ENCODE measurements at regions not wholly inside any gene's neighbourhood (a gene's known extent, or its start where the extent isn't known, plus 50 kb on each side); places are given as distances from the start of the nearest gene placed in this dataset.

DNA sequence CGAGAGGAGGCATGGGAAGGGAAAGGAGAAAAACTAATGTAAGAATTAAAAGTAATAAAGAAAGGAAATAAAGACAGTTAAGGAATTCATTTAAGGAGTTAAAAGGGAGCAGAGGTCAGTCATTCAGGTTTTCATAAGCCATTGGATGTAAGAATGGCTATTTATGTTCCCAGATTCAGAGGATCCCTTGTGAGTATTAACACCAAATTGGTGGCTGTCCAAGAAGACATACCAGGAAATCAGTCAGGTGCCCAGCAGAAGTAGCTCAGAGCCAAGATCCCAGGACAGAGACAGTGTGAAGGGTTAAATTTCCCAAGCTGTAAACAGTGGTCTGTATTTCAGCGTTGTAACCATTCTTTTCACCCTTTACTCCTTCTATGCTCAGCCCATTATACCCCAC is 550.4 kb downstream of the BCL11A start:
- Histone ChIP-seq H3K36me3 (no peaks in the 10 kb centered on the region), H3K27me3 (no peaks in the 10 kb centered on the region), H3K27ac (no peak overlapping the region), H3K4me3 (no peak overlapping the region), H3K9me3 (no peaks in the 10 kb centered on the region), H3K4me1 (ENCODE audit: insufficient read depth) (no peaks in the 10 kb centered on the region)
- intact Hi-C loops (cut with DNase I): no loop called here
- WGBS, 3 donors: 45 to 59% (median 49%) methylated on average over 2 of the region's 2 CpGs
- TF ChIP-seq EP300 (IDR thresholded peaks at IDR 0.05): no peak
- no peak for TF ChIP-seq POLR2A (IDR thresholded peaks at IDR 0.05)
- TF ChIP-seq, protein P1, sequence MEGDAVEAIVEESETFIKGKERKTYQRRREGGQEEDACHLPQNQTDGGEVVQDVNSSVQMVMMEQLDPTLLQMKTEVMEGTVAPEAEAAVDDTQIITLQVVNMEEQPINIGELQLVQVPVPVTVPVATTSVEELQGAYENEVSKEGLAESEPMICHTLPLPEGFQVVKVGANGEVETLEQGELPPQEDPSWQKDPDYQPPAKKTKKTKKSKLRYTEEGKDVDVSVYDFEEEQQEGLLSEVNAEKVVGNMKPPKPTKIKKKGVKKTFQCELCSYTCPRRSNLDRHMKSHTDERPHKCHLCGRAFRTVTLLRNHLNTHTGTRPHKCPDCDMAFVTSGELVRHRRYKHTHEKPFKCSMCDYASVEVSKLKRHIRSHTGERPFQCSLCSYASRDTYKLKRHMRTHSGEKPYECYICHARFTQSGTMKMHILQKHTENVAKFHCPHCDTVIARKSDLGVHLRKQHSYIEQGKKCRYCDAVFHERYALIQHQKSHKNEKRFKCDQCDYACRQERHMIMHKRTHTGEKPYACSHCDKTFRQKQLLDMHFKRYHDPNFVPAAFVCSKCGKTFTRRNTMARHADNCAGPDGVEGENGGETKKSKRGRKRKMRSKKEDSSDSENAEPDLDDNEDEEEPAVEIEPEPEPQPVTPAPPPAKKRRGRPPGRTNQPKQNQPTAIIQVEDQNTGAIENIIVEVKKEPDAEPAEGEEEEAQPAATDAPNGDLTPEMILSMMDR (IDR thresholded peaks at IDR 0.05): no peak
- DNase-seq: no peak

DNA sequence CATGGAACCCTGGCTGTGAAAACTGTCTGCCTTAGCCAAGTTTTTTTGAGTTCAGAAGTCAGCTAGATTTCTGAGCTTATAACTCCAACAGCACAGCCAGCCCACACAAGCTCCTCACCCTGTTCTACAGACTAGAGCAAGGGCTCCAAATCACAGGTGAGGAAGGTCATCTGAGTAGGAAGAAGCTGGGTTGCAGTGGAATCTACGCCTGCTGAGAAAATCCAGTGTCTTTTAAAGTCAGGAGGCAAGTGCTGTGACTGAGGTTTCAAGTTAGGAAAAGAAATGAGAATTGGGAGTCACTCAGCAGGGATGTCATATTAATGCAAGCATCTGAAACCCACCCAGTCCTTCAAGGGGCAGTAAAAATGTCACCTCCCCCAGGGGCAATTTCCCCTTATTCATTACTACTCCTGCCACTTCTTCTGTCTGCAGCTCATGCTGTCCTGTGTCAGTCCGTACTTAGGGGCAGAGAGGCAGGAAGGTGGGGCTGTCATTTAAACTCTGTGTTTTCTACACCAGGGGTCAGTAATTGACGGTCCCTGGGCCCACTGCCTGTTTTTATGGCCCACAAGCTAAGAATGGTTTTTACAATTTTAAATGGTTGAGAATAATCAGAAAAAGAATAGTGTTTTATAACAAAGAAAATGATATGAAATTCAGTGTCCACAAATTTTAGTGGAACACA is 551.1 kb downstream of the BCL11A start:
- Histone ChIP-seq H3K27ac (no peak overlapping the region), H3K27me3 (no peaks in the 10 kb centered on the region), H3K4me3 (no peak overlapping the region), H3K9me3 (no peaks in the 10 kb centered on the region), H3K36me3 (no peaks in the 10 kb centered on the region), H3K4me1 (ENCODE audit: insufficient read depth) (no peaks in the 10 kb centered on the region)
- WGBS, 3 donors: 63 to 79% (median 68%) methylated on average over 3 of the region's 3 CpGs
- intact Hi-C loops (cut with DNase I): no loop called here
- no peak for TF ChIP-seq EP300 (IDR thresholded peaks at IDR 0.05)
- TF ChIP-seq, protein P1 (IDR thresholded peaks at IDR 0.05): no peak
- TF ChIP-seq POLR2A (IDR thresholded peaks at IDR 0.05): no peak
- DNase-seq: no peak

DNA sequence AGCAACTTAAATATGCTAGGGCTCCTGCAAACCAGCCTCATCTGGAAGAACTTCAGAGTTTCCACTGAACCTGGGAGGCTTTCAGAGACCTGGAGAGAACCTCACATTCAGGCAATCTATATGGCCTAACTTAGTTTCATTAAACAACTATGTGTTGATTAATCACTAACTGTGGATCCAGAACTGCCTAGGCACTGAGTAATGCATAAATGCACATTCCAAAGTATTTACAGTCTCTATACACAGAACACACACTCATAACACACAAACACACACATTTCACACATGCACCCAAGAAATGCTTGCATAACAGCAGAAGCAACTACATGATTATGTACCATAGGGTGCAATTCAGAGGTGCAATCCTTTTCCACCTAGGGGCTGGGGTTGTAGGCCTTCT is 552.8 kb downstream of the BCL11A start:
- Histone ChIP-seq H3K27me3 (no peaks in the 10 kb centered on the region), H3K9me3 (no peaks in the 10 kb centered on the region), H3K27ac (no peak overlapping the region), H3K4me1 (ENCODE audit: insufficient read depth) (no peaks in the 10 kb centered on the region), H3K4me3 (no peak overlapping the region), H3K36me3 (no peaks in the 10 kb centered on the region)
- intact Hi-C loops (cut with DNase I): no loop called here
- TF ChIP-seq EP300 (IDR thresholded peaks at IDR 0.05) (no peak), POLR2A (IDR thresholded peaks at IDR 0.05) (no peak)
- no peak for DNase-seq

DNA sequence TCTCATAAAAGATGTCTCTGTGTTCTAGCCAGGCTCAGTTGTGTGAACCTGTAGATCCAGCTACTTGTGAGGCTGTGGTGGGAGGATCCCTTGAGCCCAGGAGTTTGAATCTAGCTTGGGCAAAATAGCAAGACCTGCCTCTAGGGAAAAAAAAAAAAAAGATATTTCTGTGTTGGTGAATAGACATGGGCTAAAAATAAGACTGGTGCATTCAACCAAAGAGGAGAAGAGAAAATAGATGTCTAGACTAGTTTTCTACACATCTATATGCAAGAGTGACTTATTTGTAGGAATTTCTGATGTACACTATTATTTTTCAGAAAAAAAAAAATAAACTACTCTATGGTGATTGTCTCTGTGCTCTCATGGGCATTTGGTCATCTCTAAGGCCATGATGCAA is 555.1 kb downstream of the BCL11A start:
- Histone ChIP-seq H3K4me3 (no peak overlapping the region), H3K9me3 (no peaks in the 10 kb centered on the region), H3K27ac (no peak overlapping the region), H3K36me3 (no peaks in the 10 kb centered on the region), H3K27me3 (no peaks in the 10 kb centered on the region), H3K4me1 (ENCODE audit: insufficient read depth) (no peaks in the 10 kb centered on the region)
- no peak for DNase-seq
- TF ChIP-seq, protein P1 (IDR thresholded peaks at IDR 0.05): no peak
- TF ChIP-seq POLR2A (IDR thresholded peaks at IDR 0.05) (no peak), EP300 (IDR thresholded peaks at IDR 0.05) (no peak)
- intact Hi-C loops (cut with DNase I): no loop called here

DNA sequence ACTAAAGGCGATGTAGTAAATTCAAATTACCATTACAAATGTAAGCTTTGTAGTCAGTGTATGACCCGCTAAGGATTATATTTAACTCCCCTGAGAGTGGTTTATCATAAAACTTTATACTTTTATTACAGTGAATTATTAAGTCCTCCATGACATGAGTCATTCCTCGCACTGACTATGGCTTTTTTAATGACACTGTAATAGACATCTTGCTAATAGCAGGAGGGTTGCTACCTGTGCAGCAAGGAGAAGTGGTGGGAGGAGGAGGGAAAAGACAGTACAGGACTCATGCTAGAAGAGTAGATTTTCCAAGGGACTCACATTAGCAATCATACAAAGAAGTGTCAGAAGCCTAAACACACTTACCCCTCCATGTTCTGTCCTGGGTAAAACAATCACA is 556.1 kb downstream of the BCL11A start:
- DNase-seq: no peak
- no peaks in the 10 kb centered on the region for H3K36me3 ChIP-seq
- no peak overlapping the region for H3K4me3 ChIP-seq
- 88 to 94% (median 89%) methylated on average over 3 of the region's 3 CpGs for WGBS, 3 donors
- no peaks in the 10 kb centered on the region for H3K9me3 ChIP-seq
- no peak overlapping the region for H3K27ac ChIP-seq
- H3K27me3 ChIP-seq: no peaks in the 10 kb centered on the region
- no peaks in the 10 kb centered on the region for H3K4me1 ChIP-seq (ENCODE audit: insufficient read depth)
- no peak for TF ChIP-seq EP300 (IDR thresholded peaks at IDR 0.05)
- TF ChIP-seq, protein P1 (IDR thresholded peaks at IDR 0.05): no peak
- no peak for TF ChIP-seq POLR2A (IDR thresholded peaks at IDR 0.05)
- intact Hi-C loops (cut with DNase I): no loop called here
